Ramos (cell line): ENCODE measurements at regions not wholly inside any gene's neighbourhood (a gene's known extent, or its start where the extent isn't known, plus 50 kb on each side); places are given as distances from the start of the nearest gene placed in this dataset.
"Not testable (repeated sequence)": the region's sequence is repeated elsewhere in the genome, so short reads cannot be mapped to it uniquely, and the experiment has no call there.

ENCODE experiments used
- in situ Hi-C: fragments of 300-500 bp; cut with MboI; formaldehyde crosslinking; loops from one replicate; pipeline ENCODE4 v1.14.3; 2022; ENCODE audit warnings: low sequenced_read_pairs; ENCODE audit not compliant: unreplicated experiment

GRCh38 chr10:3584926-3585784, 199.9 kb downstream of the KLF6 start:
- in situ Hi-C loops, result no loop called here

DNA sequence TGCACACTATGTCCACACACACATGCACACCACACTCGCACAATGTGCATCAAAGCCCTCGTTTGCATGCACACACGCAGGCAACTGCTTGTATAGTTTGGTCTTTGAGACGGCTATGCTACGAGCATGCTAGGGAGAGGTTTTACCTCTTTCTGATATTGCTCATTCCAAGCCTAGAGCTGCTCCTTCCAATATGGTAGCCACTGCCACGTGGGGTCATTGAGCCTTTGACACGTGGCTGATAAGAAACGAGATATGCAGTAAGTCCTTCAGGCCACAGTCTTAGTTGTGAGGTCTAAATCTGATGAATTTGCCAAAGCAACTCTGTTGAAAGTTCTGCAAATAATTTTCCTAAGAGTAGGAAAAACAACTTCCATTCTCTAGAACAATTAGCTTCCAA, 204.4 kb downstream of the KLF6 start:
- in situ Hi-C loops, result no loop called here

- in situ Hi-C loops, result no loop called here
Measured at GRCh38 chr10:3579845-3580244, 205.2 kb downstream of the KLF6 start.

- in situ Hi-C loops, result no loop called here
Measured at GRCh38 chr10:3578682-3579081, 206.3 kb downstream of the KLF6 start.

DNA sequence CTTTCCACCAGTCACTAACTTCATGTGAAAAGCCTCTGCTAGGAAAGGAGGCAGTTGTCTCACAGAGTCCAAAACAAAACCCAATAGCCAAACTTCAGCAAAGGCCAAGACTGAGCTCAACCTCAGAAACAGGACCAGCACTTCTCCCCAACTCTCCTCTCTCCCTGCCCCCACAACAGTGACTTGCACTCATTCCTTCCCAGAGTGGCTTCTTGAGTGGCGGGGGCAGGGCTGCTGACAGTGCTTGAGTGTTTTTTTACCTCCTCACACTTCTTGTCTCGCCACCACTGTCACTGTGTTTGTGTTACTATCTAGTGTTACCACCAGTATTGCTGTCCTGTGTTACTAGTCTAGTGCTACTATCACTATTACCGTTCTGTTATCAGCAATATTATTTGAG, 206.8 kb downstream of the KLF6 start:
- in situ Hi-C loops, result no loop called here

DNA sequence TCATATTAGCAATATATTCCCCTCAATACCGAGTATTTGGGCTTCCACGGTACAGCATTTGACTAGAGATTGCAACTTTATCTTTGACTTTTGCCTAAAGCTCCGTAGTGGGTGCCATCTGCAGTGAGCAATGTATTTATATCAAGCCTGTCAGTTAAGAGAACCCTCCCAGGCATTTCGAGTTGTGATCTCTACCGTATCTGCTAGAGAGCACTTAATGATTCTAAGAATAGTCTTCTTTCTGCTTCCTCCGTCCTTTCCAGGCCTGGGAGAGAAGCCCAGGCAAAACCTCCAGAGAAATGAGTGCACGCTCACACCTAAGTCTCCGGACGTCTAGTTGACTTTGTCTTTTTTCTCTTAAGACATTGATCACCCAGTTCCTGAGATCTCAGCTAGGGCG, 210.6 kb downstream of the KLF6 start:
- in situ Hi-C loops, result no loop called here

- in situ Hi-C loops, result no loop called here
Measured at GRCh38 chr10:3573498-3573897, 211.5 kb downstream of the KLF6 start.

DNA sequence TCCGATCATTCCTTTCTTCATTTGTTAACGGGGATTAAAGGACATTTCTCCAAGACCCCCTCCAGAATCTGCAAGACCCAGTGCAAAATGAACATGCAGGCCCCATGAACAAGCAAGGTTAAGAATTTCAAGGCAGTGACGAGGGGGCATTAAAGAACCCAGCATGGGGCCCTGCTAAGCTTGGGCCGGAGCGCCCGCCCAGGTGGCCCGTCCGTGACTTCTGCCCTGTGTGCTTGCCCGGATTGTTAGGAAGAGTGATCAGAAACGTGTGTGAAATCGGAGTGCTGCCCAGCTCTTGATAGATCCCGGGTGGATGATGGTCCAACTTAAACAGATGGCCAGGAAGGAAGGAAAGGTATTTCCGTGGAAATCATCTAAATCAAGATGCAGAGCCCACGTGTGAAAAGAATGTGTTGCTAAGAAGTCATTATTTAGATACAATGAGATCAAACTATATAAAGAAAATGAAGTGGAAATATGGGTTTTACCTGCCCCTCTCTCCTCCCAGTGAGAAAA, 213.6 kb downstream of the KLF6 start:
- in situ Hi-C loops, result no loop called here

GRCh38 chr10:3570855-3571266, 214.1 kb downstream of the KLF6 start:
- in situ Hi-C loops, result no loop called here

DNA sequence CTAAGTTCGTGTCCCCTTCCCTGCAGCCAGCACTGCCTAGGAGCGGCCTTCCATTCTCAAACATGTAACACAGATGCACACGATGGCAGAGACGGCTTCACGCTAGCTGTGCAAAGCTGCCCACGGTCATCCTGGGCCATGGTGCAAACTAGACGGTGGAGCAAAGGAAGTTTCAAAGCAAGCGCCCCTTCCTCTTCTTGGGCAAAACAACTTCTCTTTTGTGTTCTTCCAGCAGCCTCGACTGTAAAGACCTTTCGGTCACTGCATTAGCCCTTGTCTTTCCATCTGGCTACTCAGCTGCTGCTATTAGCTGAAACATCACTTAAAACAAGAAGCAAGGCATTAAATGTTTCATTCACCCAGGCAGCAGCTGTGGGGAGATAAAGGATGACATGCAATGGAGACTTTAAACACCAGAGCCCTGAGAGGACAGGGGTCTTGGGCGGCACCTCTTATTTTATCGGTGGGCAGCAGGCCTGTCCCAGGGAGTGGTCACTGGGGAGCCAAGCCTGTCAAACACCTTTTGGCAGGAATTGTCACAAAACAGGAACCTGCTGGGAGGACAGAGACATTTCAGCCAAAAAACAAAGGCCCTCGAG, 214.8 kb downstream of the KLF6 start:
- in situ Hi-C loops, result no loop called here

GRCh38 chr10:3568983-3569382, 216.0 kb downstream of the KLF6 start:
- in situ Hi-C loops, result no loop called here

DNA sequence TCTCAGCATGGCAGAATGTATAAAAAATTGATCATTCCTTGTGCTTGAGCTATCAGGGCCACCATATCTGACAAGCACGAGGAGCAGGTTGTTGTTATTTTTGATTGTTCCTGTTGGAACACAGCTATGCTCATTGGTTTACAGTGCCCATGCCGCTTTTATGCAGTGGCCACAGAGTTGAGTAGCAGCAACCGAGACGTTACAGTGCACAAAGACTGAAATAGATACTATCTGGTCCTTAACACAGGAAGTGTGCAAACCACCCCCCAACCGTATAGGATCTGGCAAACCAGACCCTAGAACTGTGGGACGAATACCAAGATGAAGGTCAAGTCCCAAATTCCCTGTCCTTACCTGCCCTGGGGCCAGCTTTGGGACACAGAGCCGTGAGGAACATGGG, 216.6 kb downstream of the KLF6 start:
- in situ Hi-C loops, result no loop called here

- in situ Hi-C loops, result no loop called here
Measured at GRCh38 chr10:3567291-3567963, 217.6 kb downstream of the KLF6 start.

- in situ Hi-C loops, result no loop called here
Measured at GRCh38 chr10:3566627-3567026, 218.4 kb downstream of the KLF6 start.

- in situ Hi-C loops, result no loop called here
Measured at GRCh38 chr10:3564346-3565002, 220.5 kb downstream of the KLF6 start.

DNA sequence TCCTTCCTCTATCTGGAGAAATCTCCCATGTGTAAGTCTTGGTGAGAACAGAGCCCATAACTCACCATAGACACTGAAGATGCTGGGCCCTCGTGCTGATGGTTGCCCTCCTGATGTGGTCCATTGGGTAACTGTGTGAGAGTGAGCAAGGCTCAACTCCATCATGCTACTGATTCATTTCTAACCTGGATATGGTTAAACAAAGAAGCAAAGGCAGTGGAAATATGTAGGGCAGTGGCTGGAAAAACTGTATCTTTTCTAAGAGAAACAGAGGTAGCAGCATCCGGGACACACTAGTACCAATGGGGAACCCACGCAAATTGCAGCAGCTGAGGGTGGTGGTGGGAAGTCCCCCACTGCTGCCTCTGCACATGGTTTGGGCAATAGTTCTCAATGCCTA, 221.7 kb downstream of the KLF6 start:
- in situ Hi-C loops, result no loop called here

GRCh38 chr10:3560628-3561027, 224.4 kb downstream of the KLF6 start:
- in situ Hi-C loops, result not testable (repeated sequence)

DNA sequence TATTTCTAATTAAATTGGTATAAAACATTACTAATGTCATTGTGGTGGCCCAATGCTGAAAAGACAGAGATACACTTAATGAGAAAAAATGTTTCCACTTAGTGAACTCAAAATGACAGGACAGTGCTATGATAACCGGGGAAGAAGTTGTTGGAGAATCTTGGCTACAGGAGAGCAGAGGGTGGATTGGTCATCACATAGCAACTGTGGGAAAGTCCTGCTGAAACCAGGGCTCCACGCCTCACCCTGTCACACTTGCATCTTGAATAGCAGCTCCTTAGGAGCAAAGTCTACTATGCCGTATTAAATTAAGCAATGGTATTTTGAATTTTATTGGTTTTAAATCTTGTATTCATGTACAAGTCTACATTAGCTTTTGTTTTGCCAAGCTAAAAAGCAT, 225.5 kb downstream of the KLF6 start:
- in situ Hi-C loops, result no loop called here

GRCh38 chr10:3559011-3559410, 226.0 kb downstream of the KLF6 start:
- in situ Hi-C loops, result no loop called here

DNA sequence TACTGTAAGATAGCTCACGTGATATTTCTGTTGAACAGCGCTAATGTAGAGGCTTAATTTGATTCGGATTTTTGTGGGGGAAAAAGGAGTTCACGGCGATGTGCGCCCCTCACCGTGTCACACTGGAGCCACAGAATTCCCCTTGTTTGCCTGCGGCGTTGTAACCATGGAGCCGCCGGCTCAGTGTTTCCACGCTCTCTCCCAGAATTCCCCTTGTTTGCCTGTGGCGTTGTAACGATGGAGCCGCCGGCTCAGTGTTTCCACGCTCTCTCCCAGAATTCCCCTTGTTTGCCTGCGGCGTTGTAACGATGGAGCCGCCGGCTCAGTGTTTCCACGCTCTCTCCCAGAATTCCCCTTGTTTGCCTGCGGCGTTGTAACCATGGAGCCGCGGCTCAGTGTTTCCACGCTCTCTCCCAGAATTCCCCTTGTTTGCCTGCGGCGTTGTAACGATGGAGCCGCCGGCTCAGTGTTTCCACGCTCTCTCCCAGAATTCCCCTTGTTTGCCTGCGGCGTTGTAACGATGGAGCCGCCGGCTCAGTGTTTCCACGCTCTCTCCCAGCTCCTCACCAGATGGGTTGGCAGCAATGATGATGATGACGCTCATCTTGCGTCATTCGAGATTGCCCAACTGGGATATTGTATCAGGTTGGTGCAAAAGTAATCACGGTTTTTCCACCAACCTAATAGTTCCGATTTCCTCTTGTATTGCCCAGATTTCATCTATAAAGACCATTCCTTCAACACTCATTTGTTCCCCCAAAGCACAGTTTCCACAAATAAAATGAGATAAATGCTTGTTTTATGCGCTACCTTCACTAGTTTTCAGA, 228.6 kb downstream of the KLF6 start:
- in situ Hi-C loops, result not testable (repeated sequence)
